B cell (primary cell): ENCODE measurements at regions not wholly inside any gene's neighbourhood (a gene's known extent, or its start where the extent isn't known, plus 50 kb on each side); places are given as distances from the start of the nearest gene placed in this dataset.

Experiments used
- ATAC-seq: fragments of 200-7000 bp; cut with Tn5 transposase; one replicate; pipeline ENCODE4 v1.10.0; 2021; ENCODE audit warnings: low read depth, mild to moderate bottlenecking, moderate number of reproducible peaks, moderate library complexity
- CTCF ChIA-PET: fragments of 350-600 bp; sonication (Branson Sonifier 250); formaldehyde crosslinking; loops from one replicate; lab custom pipeline; 2021; ENCODE audit warnings: antibody characterized with exemption, inconsistent platforms; lab: Charles Lee
- POLR2A ChIA-PET: fragments of 350-600 bp; sonication (Branson Sonifier 250); formaldehyde crosslinking; loops from one replicate; lab custom pipeline; 2021; ENCODE audit warnings: antibody characterized with exemption; lab: Charles Lee
- DNase-seq: peaks from one replicate; pipeline ENCODE4 v3.0.0; 2013
- H2AFZ ChIP-seq: 2 replicates; pipeline ENCODE4 v1.6.1; 2012; ENCODE audit warnings: mild to moderate bottlenecking, low read depth, low read length; ENCODE audit not compliant: insufficient read depth, poor library complexity, severe bottlenecking
- H3K27ac ChIP-seq, 2 donors: 1 replicate in 1 of 2; 2 replicates in 1 of 2; pipeline ENCODE4 v1.5.1; 2012 to 2013; ENCODE audit warnings: low read length in 2 of 2, mild to moderate bottlenecking in 2 of 2, moderate library complexity in 1 of 2
- H3K27me3 ChIP-seq, 4 experiments: fragments of 200-600 bp in 1 of 4; sonication (generic) in 1 of 4; replicated peaks in 1 of 4; 1 replicate in 2 of 4; 2 replicates in 2 of 4; pipeline versions ENCODE4 v1.6.1 to v1.7.0; 2013 to 2016; ENCODE audit warnings: low read length in 3 of 4, mild to moderate bottlenecking in 2 of 4, mixed read lengths in 1 of 4, moderate library complexity in 1 of 4; ENCODE audit not compliant: insufficient read depth in 4 of 4, control insufficient read depth in 3 of 4; ENCODE audit errors: control extremely low read depth in 1 of 4
- H3K36me3 ChIP-seq, 2 experiments: replicated peaks in 1 of 2; 1 replicate in 1 of 2; 2 replicates in 1 of 2; pipeline versions ENCODE4 v1.6.1 to v1.7.1; 2013; ENCODE audit warnings: low read length in 1 of 2; ENCODE audit not compliant: insufficient read depth in 2 of 2, control insufficient read depth in 1 of 2; ENCODE audit errors: control extremely low read depth in 1 of 2, extremely low read depth in 1 of 2
- H3K4me1 ChIP-seq, 2 donors: fragments of 200-600 bp in 1 of 2; sonication (generic) in 1 of 2; 1 replicate in 1 of 2; 2 replicates in 1 of 2; pipeline versions ENCODE4 v1.5.1 to v1.6.1; 2013 to 2017; ENCODE audit warnings: low read length in 2 of 2; ENCODE audit not compliant: control insufficient read depth in 2 of 2, insufficient read depth in 2 of 2
- H3K4me2 ChIP-seq: replicated peaks from 2 replicates; pipeline ENCODE3; 2012; ENCODE audit warnings: mild to moderate bottlenecking, low read depth, low read length; ENCODE audit not compliant: poor library complexity, severe bottlenecking
- H3K4me3 ChIP-seq, 5 experiments: fragments of 200-600 bp in 1 of 5; sonication (generic) in 1 of 5; 1 replicate in 3 of 5; 2 replicates in 2 of 5; pipeline versions ENCODE4 v1.5.1 to v1.7.0; 2011 to 2016; ENCODE audit warnings: low read length in 4 of 5, mild to moderate bottlenecking in 4 of 5, low read depth in 2 of 5, control low read depth in 1 of 5, moderate library complexity in 1 of 5; ENCODE audit not compliant: insufficient read depth in 1 of 5; ENCODE audit errors: control extremely low read depth in 1 of 5, extremely low read depth in 1 of 5
- H3K79me2 ChIP-seq: fragments of 200-600 bp; sonication (generic); one replicate; pipeline ENCODE4 v1.6.0; 2016; ENCODE audit warnings: low read length; ENCODE audit not compliant: control insufficient read depth, insufficient read depth
- H3K9ac ChIP-seq: fragments of 200-600 bp; sonication (generic); 2 replicates; pipeline ENCODE4 v1.6.1; 2017; ENCODE audit warnings: mild to moderate bottlenecking, low read length, moderate library complexity
- H3K9me3 ChIP-seq, 3 donors: one replicate each; pipeline versions ENCODE4 v1.6.1 to v1.7.1; 2013; ENCODE audit warnings: low read length in 2 of 3; ENCODE audit not compliant: control insufficient read depth in 2 of 3, insufficient read depth in 1 of 3; ENCODE audit errors: control extremely low read depth in 1 of 3
- H4K20me1 ChIP-seq: 2 replicates; pipeline ENCODE4 v1.6.0; 2012; ENCODE audit warnings: mild to moderate bottlenecking, low read length; ENCODE audit not compliant: insufficient read depth, control insufficient read depth, poor library complexity, severe bottlenecking
- H3K27ac Mint-ChIP-seq: one replicate; pipeline ENCODE4 v1.8.0; 2021; ENCODE audit warnings: mixed read lengths
- H3K27me3 Mint-ChIP-seq: one replicate; pipeline ENCODE4 v1.8.0; 2021; ENCODE audit warnings: mixed read lengths
- H3K4me1 Mint-ChIP-seq: one replicate; pipeline ENCODE4 v1.8.0; 2021; ENCODE audit warnings: mixed read lengths
- H3K4me3 Mint-ChIP-seq: one replicate; pipeline ENCODE4 v1.8.0; 2021; ENCODE audit warnings: mixed read lengths
- H3K9me3 Mint-ChIP-seq: one replicate; pipeline ENCODE4 v1.8.0; 2022; ENCODE audit warnings: mixed read lengths; ENCODE audit not compliant: insufficient read depth
- CTCF ChIP-seq: fragments of 200-600 bp; IDR thresholded peaks from one replicate; pipeline ENCODE4 v1.8.0; 2022; ENCODE audit warnings: antibody characterized with exemption, mild to moderate bottlenecking
- EZH2 ChIP-seq: IDR thresholded peaks from 2 replicates; pipeline ENCODE4 v1.6.1; 2012; ENCODE audit warnings: borderline replicate concordance, low read depth, mild to moderate bottlenecking, moderate library complexity, low read length; ENCODE audit not compliant: insufficient read depth, poor library complexity, severe bottlenecking
- WGBS: methylation state at CpG from one replicate; pipeline ENCODE4 v1.1.5; 2013; ENCODE audit warnings: missing lambda C conversion rate; ENCODE audit not compliant: insufficient coverage; 5-methylcytosine and 5-hydroxymethylcytosine counted together
- intact Hi-C: fragments of 100-400 bp; cut with micrococcal nuclease; formaldehyde crosslinking; loops from one replicate; pipeline ENCODE4 v1.10.0; 2022

- no peak overlapping the region for H3K27ac ChIP-seq
- no peak overlapping the region for H3K4me3 ChIP-seq
- H3K9me3 ChIP-seq, result peaks cover 0 to 4% (median 0%) of the 10 kb centered on the region in 3 donors
- no peak for ATAC-seq
- no peaks in the 10 kb centered on the region for H3K4me1 Mint-ChIP-seq
- TF ChIP-seq CTCF (no peak), EZH2 (no peak)
- no peaks in the 10 kb centered on the region for H3K9me3 Mint-ChIP-seq
- peaks cover 0 to 16% (median under 1%) of the 10 kb centered on the region in 4 experiments for H3K27me3 ChIP-seq
- peaks cover 16% of the 10 kb centered on the region for H3K27me3 Mint-ChIP-seq
- H2AFZ ChIP-seq, result no peak overlapping the region
- H3K4me1 ChIP-seq, result no peaks in the 10 kb centered on the region
- ChIA-PET POLR2A (interaction anchor here (0.6 kb wide), 1 partner anchor 29 kb away, joined by 7 read pairs; no protein-coding TSS in a partner anchor), CTCF (interaction anchor here (0.6 kb wide), 1 partner anchor 17 kb away, joined by 3 read pairs; no protein-coding TSS in a partner anchor)
- H3K4me3 Mint-ChIP-seq, result no peak overlapping the region
- no peaks in the 10 kb centered on the region for H3K79me2 ChIP-seq
- no peaks in the 10 kb centered on the region for H4K20me1 ChIP-seq
- H3K4me2 ChIP-seq, result no peak overlapping the region
- H3K27ac Mint-ChIP-seq, result no peak overlapping the region
- intact Hi-C loops, result no loop called here
- H3K9ac ChIP-seq, result no peak overlapping the region
- WGBS, result 89% methylated on average over 18 of the region's 18 CpGs
- no peak for DNase-seq
- H3K36me3 ChIP-seq, result no peaks in the 10 kb centered on the region
Observed at GRCh38 chr9:129430940-129431643, 189.8 kb downstream of the C9orf50 start.

GRCh38 chr9:129428864-129429577, 191.9 kb downstream of the C9orf50 start:
- H2AFZ ChIP-seq, result no peak overlapping the region
- no peak overlapping the region for H3K27ac Mint-ChIP-seq
- no peaks in the 10 kb centered on the region for H3K79me2 ChIP-seq
- peaks cover 0 to under 1% (median 0%) of the 10 kb centered on the region in 3 donors for H3K9me3 ChIP-seq
- no peaks in the 10 kb centered on the region for H3K9me3 Mint-ChIP-seq
- 88% methylated on average over 9 of the region's 9 CpGs for WGBS
- H3K36me3 ChIP-seq, result no peaks in the 10 kb centered on the region
- intact Hi-C loops, result no loop called here
- H3K9ac ChIP-seq, result no peak overlapping the region
- H3K27ac ChIP-seq, result no peak overlapping the region
- POLR2A ChIA-PET, result no interaction called here
- H3K4me1 Mint-ChIP-seq, result no peaks in the 10 kb centered on the region
- CTCF ChIA-PET, result no interaction called here
- H3K4me1 ChIP-seq, result no peaks in the 10 kb centered on the region
- peaks cover 0 to 12% (median 0%) of the 10 kb centered on the region in 4 experiments for H3K27me3 ChIP-seq
- H3K4me3 Mint-ChIP-seq, result no peak overlapping the region
- H3K27me3 Mint-ChIP-seq, result peaks cover 12% of the 10 kb centered on the region
- H4K20me1 ChIP-seq, result no peaks in the 10 kb centered on the region
- ATAC-seq, result no peak
- no peak overlapping the region for H3K4me3 ChIP-seq
- H3K4me2 ChIP-seq, result no peak overlapping the region
- TF ChIP-seq CTCF (no peak), EZH2 (no peak)
- no peak for DNase-seq
